ENCODE measurements at regions not wholly inside any gene's neighbourhood (a gene's known extent, or its start where the extent isn't known, plus 50 kb on each side); places are given as distances from the start of the nearest gene placed in this dataset.

GRCh38 chr3:127349501-127350171, 61.8 kb upstream of the PRR20G start:
- TF ChIP-seq POLR2A (IDR thresholded peaks at IDR 0.05; ENCODE audit: extremely low read depth, insufficient read length) = no peak
- DNase-seq (ENCODE audit: low read depth) = no peak
- H3K4me3 ChIP-seq (ENCODE audit: low read depth, low read length) = no peak overlapping the region

GRCh38 chr3:127342735-127343134, 54.9 kb upstream of the PRR20G start:
- DNase-seq (ENCODE audit: low read depth) = no peak
- H3K4me3 ChIP-seq (ENCODE audit: low read depth, low read length) = no peak overlapping the region
- TF ChIP-seq MAX (IDR thresholded peaks at IDR 0.05; ENCODE audit: low read depth, low read length) (no peak), POLR2A (IDR thresholded peaks at IDR 0.05; ENCODE audit: extremely low read depth, insufficient read length) (no peak), MYC (IDR thresholded peaks at IDR 0.05; ENCODE audit: low read depth, low read length) (no peak), CTCF (IDR thresholded peaks at IDR 0.05; ENCODE audit: low read depth, low read length) (no peak)

- TF ChIP-seq MAX (IDR thresholded peaks at IDR 0.05; ENCODE audit: low read depth, low read length) = no peak
- no peak for TF ChIP-seq POLR2A (IDR thresholded peaks at IDR 0.05; ENCODE audit: extremely low read depth, insufficient read length)
- no peak for DNase-seq (ENCODE audit: low read depth)
- H3K4me3 ChIP-seq (ENCODE audit: low read depth, low read length) = no peak overlapping the region
Observed at GRCh38 chr3:127339928-127340861, 52.3 kb upstream of the PRR20G start.

- TF ChIP-seq MYC (IDR thresholded peaks at IDR 0.05; ENCODE audit: low read depth, low read length) (no peak), POLR2A (IDR thresholded peaks at IDR 0.05; ENCODE audit: extremely low read depth, insufficient read length) (no peak), MAX (IDR thresholded peaks at IDR 0.05; ENCODE audit: low read depth, low read length) (no peak), CTCF (IDR thresholded peaks at IDR 0.05; ENCODE audit: low read depth, low read length) (no peak)
- no peak overlapping the region for H3K4me3 ChIP-seq (ENCODE audit: low read depth, low read length)
- DNase-seq (ENCODE audit: low read depth) = no peak
Observed at GRCh38 chr3:127339016-127339415, 51.2 kb upstream of the PRR20G start.

GRCh38 chr3:127337911-127338531, 50.2 kb upstream of the PRR20G start:
- H3K4me3 ChIP-seq (ENCODE audit: low read depth, low read length) = no peak overlapping the region
- no peak for TF ChIP-seq CTCF (IDR thresholded peaks at IDR 0.05; ENCODE audit: low read depth, low read length)
- TF ChIP-seq POLR2A (IDR thresholded peaks at IDR 0.05; ENCODE audit: extremely low read depth, insufficient read length) = no peak
- TF ChIP-seq MAX (IDR thresholded peaks at IDR 0.05; ENCODE audit: low read depth, low read length) = no peak
- TF ChIP-seq MYC (IDR thresholded peaks at IDR 0.05; ENCODE audit: low read depth, low read length) = no peak
- no peak for DNase-seq (ENCODE audit: low read depth)

Data from NB4 (cell line).